Epithelial cell of proximal tubule (primary cell): ENCODE measurements at regions not wholly inside any gene's neighbourhood (a gene's known extent, or its start where the extent isn't known, plus 50 kb on each side); places are given as distances from the start of the nearest gene placed in this dataset.
"Not testable (repeated sequence)": the region's sequence is repeated elsewhere in the genome, so short reads cannot be mapped to it uniquely, and the experiment has no call there.

Experiments used
- DNase-seq: peaks from one replicate; pipeline ENCODE4 v3.0.0-alpha.2; 2011; ENCODE audit warnings: low read depth
- H3K4me3 ChIP-seq: 2 replicates; pipeline ENCODE4 v1.5.1; 2011; ENCODE audit warnings: low read depth, mild to moderate bottlenecking, low read length
- TF ChIP-seq, protein P1 (sequence below): conservative IDR thresholded peaks from 2 replicates; pipeline ENCODE4 v1.5.1; 2012; ENCODE audit warnings: low read depth, mild to moderate bottlenecking, low read length

DNA sequence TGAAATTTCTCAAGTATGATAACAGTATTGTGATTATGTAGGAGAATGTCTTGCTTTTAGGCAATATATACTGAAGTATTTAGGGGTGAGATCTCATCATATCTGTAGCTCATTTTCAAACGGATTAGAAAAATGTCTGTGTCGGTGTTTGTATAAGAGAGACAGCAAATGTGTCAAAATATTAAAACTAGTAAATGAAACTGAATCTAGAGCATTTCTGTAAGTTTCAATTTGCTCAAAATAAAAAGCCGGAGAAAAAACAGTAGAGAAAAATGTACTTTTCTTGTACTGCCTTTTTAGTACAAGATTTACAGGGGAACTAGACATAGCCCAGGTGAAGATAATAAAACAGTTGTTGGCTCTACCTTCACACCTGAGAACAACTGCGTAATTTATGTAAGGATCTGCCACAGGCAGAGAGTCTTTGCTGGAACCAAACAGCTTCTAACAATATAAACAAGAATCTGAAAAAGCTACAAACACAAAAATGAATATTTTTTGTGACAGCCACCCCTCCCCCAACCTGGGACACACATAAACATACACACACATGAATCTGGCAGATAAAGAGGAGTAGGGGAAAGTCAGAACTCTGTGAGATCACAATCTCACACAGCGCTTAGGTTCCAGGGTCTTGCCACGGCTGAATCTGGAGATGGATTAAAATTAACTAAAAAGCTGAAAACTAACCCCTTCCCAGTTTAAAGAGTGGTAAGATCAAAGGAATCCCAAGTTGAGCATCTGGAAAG, 153.3 kb downstream of the AVL9 start:
- DNase-seq = no peak
- TF ChIP-seq, protein P1, sequence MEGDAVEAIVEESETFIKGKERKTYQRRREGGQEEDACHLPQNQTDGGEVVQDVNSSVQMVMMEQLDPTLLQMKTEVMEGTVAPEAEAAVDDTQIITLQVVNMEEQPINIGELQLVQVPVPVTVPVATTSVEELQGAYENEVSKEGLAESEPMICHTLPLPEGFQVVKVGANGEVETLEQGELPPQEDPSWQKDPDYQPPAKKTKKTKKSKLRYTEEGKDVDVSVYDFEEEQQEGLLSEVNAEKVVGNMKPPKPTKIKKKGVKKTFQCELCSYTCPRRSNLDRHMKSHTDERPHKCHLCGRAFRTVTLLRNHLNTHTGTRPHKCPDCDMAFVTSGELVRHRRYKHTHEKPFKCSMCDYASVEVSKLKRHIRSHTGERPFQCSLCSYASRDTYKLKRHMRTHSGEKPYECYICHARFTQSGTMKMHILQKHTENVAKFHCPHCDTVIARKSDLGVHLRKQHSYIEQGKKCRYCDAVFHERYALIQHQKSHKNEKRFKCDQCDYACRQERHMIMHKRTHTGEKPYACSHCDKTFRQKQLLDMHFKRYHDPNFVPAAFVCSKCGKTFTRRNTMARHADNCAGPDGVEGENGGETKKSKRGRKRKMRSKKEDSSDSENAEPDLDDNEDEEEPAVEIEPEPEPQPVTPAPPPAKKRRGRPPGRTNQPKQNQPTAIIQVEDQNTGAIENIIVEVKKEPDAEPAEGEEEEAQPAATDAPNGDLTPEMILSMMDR = no peak
- H3K4me3 ChIP-seq = no peak overlapping the region

DNA sequence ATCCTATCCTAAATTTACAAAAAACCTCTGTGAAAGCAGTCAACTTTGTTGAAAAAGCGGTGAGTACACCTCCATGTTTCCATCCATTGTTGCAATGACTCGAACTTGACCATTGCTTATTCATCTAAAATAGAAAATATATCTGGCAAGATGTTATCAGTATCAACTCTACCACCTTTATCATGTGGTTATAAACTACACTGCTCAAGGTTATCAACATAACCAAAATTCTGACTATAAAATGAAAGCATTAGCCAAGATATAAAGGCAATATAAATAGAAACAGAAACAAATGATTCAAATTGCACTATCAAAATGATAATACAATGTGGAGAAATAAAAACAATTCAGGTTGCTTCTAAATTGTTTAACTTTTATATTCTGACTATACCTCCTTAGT, 150.0 kb downstream of the AVL9 start:
- not testable (repeated sequence) for DNase-seq, H3K4me3 ChIP-seq

DNA sequence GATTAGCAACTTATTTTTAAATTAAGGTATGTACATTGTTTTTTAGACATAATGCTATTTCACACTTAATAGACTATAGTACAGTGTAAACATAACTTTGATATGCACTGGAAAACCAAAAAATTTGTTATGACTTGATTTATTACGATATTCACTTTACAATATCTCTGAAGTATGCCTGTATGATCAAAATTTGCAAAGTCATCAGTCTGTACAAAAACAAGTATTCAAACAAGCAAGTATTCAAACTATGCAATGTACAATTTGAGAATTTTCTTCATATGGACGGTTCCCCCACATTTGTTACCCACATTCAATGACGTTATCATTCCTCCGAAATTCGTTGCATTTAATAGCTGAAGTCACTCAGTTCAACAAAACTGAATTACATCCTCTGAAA, 147.9 kb downstream of the AVL9 start:
- no peak overlapping the region for H3K4me3 ChIP-seq
- no peak for DNase-seq
- TF ChIP-seq, protein P1 = no peak

DNA sequence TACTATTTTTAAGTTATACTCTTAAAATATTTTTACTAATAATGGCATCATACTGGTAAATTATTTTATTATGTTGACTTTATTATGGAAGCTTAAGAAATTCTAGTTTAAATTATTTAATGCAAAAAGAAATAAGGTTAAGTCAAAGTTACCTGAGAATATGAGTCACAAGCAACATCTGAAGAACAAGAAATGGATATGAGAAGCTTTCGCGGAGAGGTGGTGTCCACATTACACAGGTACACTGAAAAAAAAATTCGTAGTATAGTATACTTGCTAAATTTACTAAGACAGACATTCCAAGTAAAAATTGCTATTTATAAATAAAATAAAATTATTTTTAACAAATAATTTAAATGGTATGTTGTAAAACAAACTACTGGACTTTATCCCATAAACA, 143.8 kb downstream of the AVL9 start:
- no peak for DNase-seq
- TF ChIP-seq, protein P1 = no peak
- no peak overlapping the region for H3K4me3 ChIP-seq

DNA sequence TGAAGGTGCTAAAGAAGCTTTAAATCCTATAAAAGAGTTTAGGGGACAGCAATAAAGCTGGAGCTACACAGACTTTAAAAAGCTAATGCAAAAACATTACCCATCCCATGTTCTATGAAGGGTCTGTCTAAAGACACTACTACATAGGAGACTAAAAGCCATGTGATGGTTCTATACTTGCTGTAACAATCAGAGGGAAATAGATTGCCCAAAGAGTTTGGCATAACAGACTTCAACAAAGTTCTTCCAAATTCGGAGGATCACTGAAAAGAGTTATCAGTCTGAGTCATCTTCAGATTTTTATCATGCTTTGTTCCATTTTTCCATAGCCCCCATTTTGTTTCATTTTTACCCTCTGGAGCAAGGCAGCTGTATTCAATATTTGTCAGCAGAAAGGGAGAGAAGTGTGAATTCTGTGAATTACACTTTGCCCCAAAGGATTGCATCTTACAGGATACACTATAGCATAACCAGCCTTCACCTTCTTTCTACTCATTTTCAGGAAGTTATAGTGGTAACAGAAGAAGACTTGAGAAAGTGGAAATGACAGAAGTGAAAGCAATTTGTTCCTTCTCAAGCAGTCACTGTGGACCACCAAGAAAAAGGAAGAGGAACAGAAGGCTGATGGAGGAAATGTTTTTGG, 143.3 kb downstream of the AVL9 start:
- DNase-seq, H3K4me3 ChIP-seq: not testable (repeated sequence)
